Coronary artery (tissue), 2 donors: ENCODE measurements at regions not wholly inside any gene's neighbourhood (a gene's known extent, or its start where the extent isn't known, plus 50 kb on each side); places are given as distances from the start of the nearest gene placed in this dataset.

Source experiments
- DNase-seq: peaks from one replicate; pipeline ENCODE4 v3.0.0-alpha.2; 2017; ENCODE audit warnings: low spot score
- H3K27ac ChIP-seq, 2 donors: fragments of 200-600 bp; sonication (generic); one replicate each; pipeline ENCODE4 v1.5.1; 2016 to 2019
- H3K4me3 ChIP-seq: fragments of 200-600 bp; sonication (generic); 2 replicates; pipeline ENCODE4 v1.5.1; 2016; ENCODE audit warnings: mild to moderate bottlenecking, moderate library complexity
- TF ChIP-seq, protein P1 (sequence below): fragments of 200-600 bp; sonication (generic); IDR thresholded peaks from one replicate; pipeline ENCODE4 v1.5.1; 2019; ENCODE audit warnings: antibody characterized with exemption

DNA sequence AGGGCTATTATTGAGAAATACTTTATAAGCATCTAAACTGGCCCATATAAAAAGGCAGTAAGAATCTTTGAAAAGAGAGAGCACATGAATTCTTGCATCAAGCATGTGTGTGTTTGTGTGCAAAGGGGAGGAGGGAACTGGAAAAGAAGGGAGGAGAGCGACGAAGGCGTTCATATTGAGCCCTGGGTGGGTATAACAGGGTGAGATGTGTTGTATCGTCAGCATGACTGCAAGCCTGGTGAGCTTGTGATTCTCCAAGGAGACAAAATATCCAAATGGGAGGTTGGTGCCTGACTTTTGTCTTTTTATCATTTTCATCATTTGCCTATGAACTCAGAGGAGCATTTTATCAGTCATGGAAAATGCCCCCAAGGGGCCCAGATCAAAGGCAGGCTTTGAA is 70.8 kb upstream of the PMFBP1 start:
- TF ChIP-seq, protein P1, sequence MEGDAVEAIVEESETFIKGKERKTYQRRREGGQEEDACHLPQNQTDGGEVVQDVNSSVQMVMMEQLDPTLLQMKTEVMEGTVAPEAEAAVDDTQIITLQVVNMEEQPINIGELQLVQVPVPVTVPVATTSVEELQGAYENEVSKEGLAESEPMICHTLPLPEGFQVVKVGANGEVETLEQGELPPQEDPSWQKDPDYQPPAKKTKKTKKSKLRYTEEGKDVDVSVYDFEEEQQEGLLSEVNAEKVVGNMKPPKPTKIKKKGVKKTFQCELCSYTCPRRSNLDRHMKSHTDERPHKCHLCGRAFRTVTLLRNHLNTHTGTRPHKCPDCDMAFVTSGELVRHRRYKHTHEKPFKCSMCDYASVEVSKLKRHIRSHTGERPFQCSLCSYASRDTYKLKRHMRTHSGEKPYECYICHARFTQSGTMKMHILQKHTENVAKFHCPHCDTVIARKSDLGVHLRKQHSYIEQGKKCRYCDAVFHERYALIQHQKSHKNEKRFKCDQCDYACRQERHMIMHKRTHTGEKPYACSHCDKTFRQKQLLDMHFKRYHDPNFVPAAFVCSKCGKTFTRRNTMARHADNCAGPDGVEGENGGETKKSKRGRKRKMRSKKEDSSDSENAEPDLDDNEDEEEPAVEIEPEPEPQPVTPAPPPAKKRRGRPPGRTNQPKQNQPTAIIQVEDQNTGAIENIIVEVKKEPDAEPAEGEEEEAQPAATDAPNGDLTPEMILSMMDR: no peak
- no peak for DNase-seq
- no peak overlapping the region for H3K4me3 ChIP-seq
- no peak overlapping the region for H3K27ac ChIP-seq

DNA sequence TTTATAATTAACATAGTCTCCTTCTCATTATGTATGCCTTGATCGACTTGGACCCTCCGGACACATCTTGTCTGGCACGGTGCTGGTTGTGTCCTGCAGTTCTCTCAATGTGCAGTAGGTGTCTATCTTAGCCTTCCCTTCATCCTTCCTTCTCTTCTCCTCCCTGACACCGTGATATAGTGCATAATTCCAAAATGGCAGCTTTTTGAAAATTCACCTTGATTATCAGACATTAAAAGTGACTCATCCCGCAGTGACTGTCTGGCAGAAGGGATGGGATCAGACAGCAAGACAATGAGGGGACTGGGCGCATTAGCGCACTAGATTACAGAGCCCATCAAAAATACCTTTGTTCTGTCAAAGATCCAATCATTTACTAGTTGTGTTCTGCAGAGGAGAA is 70.0 kb upstream of the PMFBP1 start:
- no peak overlapping the region for H3K27ac ChIP-seq
- H3K4me3 ChIP-seq: no peak overlapping the region
- no peak for DNase-seq
- TF ChIP-seq, protein P1: peak; percentile 52

DNA sequence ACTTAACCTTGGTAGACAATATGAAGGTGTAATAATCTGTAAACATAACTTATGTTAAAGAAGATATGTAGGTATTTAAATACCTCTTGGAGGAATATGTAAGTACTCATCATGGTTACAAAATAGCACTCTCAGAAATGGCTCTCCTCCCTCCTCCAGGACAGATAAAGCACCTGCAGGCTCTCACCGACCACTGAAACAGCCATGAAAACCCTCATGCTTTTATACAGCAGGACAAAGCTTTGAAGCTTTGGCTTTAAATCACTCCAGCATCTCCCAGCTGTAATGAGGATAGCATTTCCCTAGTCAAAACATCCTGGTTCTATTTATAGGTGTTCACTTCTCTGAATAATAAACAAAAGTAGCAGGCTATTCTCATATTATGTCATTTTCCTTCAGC is 69.1 kb upstream of the PMFBP1 start:
- no peak for DNase-seq
- Histone ChIP-seq H3K27ac (no peak overlapping the region), H3K4me3 (no peak overlapping the region)
- TF ChIP-seq, protein P1: no peak

DNA sequence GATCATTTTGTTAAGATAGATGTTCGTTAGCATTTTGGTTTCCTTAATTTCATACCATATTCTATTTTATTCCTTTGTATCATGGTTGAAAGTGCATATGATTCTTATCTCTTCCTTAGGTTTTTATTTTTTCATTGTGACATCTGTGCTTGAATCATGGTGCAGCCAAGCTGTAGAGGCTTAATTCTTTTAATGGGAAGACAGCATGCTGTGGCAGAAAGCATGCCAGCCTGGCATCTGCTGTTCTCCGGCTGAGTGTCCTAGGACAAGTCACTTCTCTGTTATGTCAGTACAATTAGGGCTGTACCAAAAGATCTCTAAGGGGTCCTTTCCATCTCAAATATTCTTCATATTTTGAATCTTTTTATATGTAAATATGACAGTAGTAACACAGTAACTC is 68.5 kb upstream of the PMFBP1 start:
- TF ChIP-seq, protein P1: no peak
- H3K4me3 ChIP-seq: no peak overlapping the region
- H3K27ac ChIP-seq: no peak overlapping the region
- DNase-seq: no peak

DNA sequence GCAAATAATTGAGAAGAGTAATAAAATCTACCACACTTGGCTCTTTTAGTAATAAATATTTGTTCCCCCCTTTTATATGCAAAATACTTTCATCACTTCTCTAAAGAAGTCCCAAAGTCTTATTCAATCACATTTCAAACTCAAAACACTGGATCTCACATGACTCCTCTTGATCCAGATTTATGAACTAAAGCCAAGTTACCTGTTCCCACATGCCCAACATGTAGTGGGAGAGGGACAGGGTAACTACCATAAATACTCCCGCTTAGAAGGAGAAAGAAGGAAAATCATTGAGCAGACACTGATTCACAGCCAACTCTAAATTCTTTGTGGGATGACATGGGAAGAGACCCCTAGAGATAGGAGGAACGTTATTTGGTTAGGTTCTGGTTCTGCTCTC is 64.9 kb upstream of the PMFBP1 start:
- Histone ChIP-seq H3K4me3 (no peak overlapping the region), H3K27ac (no peak overlapping the region)
- no peak for DNase-seq
- TF ChIP-seq, protein P1: no peak

DNA sequence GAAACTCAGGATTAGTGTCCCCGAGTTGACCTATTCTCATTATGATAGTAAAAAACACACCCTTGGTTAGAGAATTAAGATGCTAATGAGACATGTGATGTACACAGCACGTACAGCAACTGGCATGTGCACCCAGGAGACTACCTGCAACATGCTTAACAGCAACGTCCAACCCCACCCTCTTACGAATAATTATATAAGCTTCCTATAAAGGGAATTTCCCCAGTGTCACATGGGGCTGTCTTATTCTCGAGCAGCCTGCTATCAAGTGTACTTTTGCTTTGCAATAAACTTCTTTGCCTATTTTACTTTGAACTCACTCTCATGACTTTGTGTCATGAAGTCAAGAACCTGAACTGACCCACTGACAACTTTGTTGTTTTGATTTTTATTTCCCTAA is 62.4 kb upstream of the PMFBP1 start:
- H3K4me3 ChIP-seq: no peak overlapping the region
- DNase-seq: no peak
- TF ChIP-seq, protein P1: no peak
- H3K27ac ChIP-seq: no peak overlapping the region

DNA sequence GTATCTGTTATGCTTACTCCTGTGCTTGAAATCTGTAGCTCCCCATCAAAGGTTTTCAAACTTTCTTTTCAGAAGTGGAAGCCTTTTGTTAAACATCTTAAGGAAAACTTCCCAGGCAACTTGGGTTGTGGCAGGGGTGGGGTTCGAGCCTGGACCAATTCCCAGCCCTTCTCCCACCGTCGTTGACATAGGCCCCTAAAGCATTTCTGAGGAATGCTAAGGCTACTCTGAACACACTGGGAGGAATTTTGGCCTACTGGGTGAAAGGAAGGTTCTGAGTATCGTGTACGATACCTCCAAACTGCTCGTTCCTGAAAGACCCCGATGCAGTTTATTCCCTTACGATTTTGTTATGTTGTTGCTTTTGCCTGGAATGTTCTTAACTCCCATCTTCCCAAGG is 56.1 kb upstream of the PMFBP1 start:
- H3K27ac ChIP-seq: no peak overlapping the region
- no peak for DNase-seq
- TF ChIP-seq, protein P1: no peak
- H3K4me3 ChIP-seq: no peak overlapping the region
